Progenitor cell of endocrine pancreas (in vitro differentiated cells): ENCODE measurements at regions not wholly inside any gene's neighbourhood (a gene's known extent, or its start where the extent isn't known, plus 50 kb on each side); places are given as distances from the start of the nearest gene placed in this dataset.

ENCODE experiments used
- DNase-seq: peaks from one replicate; pipeline ENCODE4 v3.0.0; 2021; ENCODE audit warnings: low spot score; ENCODE audit not compliant: unreplicated experiment
- H3K27ac Mint-ChIP-seq: 2 replicates; pipeline ENCODE4 v1.8.0; 2021; ENCODE audit warnings: mild to moderate bottlenecking, moderate library complexity, mixed read lengths
- H3K27me3 Mint-ChIP-seq: 2 replicates; pipeline ENCODE4 v1.8.0; 2021; ENCODE audit warnings: mixed read lengths
- H3K36me3 Mint-ChIP-seq: 2 replicates; pipeline ENCODE4 v1.8.0; 2022; ENCODE audit warnings: mixed read lengths; ENCODE audit not compliant: insufficient read depth
- H3K4me1 Mint-ChIP-seq: 2 replicates; pipeline ENCODE4 v1.8.0; 2021; ENCODE audit warnings: low read depth, mixed read lengths
- H3K4me3 Mint-ChIP-seq: 2 replicates; pipeline ENCODE4 v1.8.0; 2021; ENCODE audit warnings: low read depth, mild to moderate bottlenecking, moderate library complexity, mixed read lengths
- H3K9me3 Mint-ChIP-seq: 2 replicates; pipeline ENCODE4 v1.8.0; 2021; ENCODE audit warnings: low read depth, mixed read lengths
- TF ChIP-seq, protein P1 (sequence below): fragments of 200-600 bp; sonication (generic); IDR thresholded peaks from one replicate; pipeline ENCODE4 v1.5.0; 2021; ENCODE audit warnings: antibody characterized with exemption, mild to moderate bottlenecking; ENCODE audit not compliant: unreplicated experiment

DNA sequence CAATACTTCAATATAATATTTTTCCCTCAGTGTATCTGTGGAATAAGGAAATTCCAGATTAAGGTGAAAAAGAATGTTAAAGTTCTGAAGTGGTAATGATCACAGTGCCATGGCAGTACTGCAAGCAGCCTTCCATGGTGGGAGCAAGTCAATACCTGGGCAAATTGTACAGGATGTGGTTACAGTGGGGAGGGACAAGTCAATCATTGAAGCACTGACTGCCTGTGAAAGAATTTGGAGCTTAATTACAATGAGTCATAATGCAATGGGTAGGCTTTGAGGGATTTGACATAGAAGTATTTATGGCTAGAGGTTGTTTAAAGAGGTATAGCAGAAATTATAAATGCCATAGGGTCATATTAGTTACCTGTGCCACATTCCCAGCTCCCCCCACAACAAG, 786.5 kb upstream of the ACO1 start:
- no peaks in the 10 kb centered on the region for H3K36me3 Mint-ChIP-seq
- H3K27me3 Mint-ChIP-seq, result no peaks in the 10 kb centered on the region
- H3K27ac Mint-ChIP-seq, result no peak overlapping the region
- DNase-seq, result no peak
- no peak overlapping the region for H3K4me3 Mint-ChIP-seq
- peaks cover 9% of the 10 kb centered on the region for H3K4me1 Mint-ChIP-seq
- TF ChIP-seq, protein P1, sequence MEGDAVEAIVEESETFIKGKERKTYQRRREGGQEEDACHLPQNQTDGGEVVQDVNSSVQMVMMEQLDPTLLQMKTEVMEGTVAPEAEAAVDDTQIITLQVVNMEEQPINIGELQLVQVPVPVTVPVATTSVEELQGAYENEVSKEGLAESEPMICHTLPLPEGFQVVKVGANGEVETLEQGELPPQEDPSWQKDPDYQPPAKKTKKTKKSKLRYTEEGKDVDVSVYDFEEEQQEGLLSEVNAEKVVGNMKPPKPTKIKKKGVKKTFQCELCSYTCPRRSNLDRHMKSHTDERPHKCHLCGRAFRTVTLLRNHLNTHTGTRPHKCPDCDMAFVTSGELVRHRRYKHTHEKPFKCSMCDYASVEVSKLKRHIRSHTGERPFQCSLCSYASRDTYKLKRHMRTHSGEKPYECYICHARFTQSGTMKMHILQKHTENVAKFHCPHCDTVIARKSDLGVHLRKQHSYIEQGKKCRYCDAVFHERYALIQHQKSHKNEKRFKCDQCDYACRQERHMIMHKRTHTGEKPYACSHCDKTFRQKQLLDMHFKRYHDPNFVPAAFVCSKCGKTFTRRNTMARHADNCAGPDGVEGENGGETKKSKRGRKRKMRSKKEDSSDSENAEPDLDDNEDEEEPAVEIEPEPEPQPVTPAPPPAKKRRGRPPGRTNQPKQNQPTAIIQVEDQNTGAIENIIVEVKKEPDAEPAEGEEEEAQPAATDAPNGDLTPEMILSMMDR, result no peak
- H3K9me3 Mint-ChIP-seq, result no peaks in the 10 kb centered on the region

DNA sequence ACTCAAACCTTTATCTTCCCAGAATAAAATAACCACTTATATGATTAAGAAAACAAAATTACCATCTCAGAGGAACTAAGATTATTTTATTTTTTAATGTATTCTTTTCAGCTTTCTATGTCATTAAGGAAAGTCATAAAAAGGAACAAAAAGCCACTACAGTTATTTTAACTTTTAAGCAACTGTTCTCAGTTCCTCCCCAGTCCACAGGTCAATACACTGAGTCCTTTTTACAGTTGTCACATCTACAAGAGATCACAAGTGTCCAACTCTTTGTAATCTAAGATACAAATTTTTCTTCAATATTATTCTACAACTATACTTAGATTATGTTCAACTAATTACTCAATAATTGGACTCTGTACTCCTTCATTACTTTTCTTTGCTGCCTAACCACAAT, 782.8 kb upstream of the ACO1 start:
- TF ChIP-seq, protein P1, result no peak

DNA sequence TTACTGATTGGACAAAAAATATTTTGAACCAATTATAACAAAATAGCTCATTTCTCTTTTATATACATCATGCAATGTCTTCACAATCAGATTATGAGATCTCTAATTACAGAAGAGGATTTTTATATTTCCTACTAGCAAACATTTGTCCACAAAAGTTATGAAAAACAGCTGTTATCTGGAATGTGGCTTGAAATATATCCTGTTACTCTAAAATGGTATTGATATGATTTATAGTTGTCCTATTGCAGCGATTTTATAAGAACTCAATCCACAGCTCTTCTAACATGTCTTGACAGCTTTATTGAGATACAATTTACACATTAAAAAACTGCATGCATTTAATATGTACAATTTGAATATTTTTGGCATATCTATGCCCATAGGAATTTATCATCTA, 779.9 kb upstream of the ACO1 start:
- no peak overlapping the region for H3K4me3 Mint-ChIP-seq
- H3K36me3 Mint-ChIP-seq, result no peaks in the 10 kb centered on the region
- no peaks in the 10 kb centered on the region for H3K9me3 Mint-ChIP-seq
- DNase-seq, result no peak
- TF ChIP-seq, protein P1, result no peak
- no peak overlapping the region for H3K27ac Mint-ChIP-seq
- peaks cover 6% of the 10 kb centered on the region for H3K4me1 Mint-ChIP-seq
- H3K27me3 Mint-ChIP-seq, result no peaks in the 10 kb centered on the region

More for the DNA sequence above, 782.8 kb upstream of the ACO1 start:
- DNase-seq, result no peak
- Mint-ChIP-seq H3K4me3 (no peak overlapping the region), H3K36me3 (no peaks in the 10 kb centered on the region), H3K27ac (no peak overlapping the region), H3K27me3 (no peaks in the 10 kb centered on the region), H3K9me3 (no peaks in the 10 kb centered on the region), H3K4me1 (peaks cover 7% of the 10 kb centered on the region)

DNA sequence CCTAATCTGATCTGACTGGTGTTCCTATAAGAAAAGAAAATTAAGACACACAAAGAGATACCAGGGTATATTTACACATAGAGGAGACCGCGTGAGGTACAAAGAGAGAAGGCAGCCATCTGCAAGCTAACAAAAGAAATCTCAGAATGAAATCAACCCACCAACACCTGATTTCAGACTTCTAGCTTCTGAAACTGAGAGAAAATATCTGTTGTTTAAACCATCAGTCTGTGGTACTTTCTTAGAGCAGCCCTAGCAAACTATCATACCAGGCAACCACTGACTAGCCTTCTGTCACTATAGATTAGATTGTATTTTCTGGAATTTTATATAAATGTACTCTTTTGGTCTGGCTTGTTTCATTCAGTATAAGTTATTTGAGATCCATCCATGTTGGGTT, 779.3 kb upstream of the ACO1 start:
- Mint-ChIP-seq H3K36me3 (no peaks in the 10 kb centered on the region), H3K4me3 (no peak overlapping the region), H3K27ac (no peak overlapping the region), H3K9me3 (no peaks in the 10 kb centered on the region), H3K27me3 (no peaks in the 10 kb centered on the region), H3K4me1 (peaks cover 8% of the 10 kb centered on the region)
- DNase-seq, result no peak
- TF ChIP-seq, protein P1, result no peak

DNA sequence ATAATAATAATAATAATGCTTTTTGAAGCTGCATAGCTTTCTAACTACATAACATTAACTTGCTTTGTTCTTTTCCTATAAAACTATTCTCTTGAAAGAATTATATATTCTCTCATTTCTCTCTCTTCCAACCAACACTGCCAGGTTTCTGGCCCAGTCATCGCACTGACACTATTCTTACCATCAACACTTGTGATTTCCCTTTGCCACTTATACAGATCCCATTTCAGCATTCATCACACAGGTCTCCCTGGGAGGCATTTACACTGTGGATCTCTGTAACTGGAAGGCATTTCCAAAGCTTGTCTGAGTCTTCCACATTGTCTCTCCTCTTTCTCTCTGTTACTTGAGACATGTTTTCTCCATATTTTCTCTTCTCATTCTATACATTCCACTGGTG, 777.8 kb upstream of the ACO1 start:
- no peaks in the 10 kb centered on the region for H3K9me3 Mint-ChIP-seq
- no peaks in the 10 kb centered on the region for H3K27me3 Mint-ChIP-seq
- TF ChIP-seq, protein P1, result no peak
- DNase-seq, result no peak
- H3K4me3 Mint-ChIP-seq, result no peak overlapping the region
- H3K4me1 Mint-ChIP-seq, result peaks cover 8% of the 10 kb centered on the region
- no peak overlapping the region for H3K27ac Mint-ChIP-seq
- H3K36me3 Mint-ChIP-seq, result no peaks in the 10 kb centered on the region

DNA sequence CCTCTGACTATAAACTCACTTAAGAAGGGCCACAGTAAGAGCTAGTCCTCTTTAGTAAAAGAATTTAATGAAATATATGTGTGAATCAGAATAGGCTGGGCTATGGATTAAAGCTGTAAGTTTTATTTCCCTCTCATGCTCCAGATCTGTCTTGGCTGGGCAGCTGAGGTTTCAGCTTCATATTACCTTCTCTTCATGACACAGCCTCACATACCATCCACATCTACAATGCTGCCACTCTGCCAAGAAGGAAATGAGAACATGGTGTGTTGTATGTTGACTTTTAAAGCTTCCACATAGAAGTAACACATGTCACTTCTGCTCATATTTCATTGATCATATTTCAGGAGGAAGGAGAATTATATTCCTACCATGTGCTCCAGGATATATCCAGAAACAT, 776.0 kb upstream of the ACO1 start:
- no peak for DNase-seq
- Mint-ChIP-seq H3K9me3 (no peaks in the 10 kb centered on the region), H3K4me3 (no peak overlapping the region), H3K27me3 (no peaks in the 10 kb centered on the region), H3K4me1 (peaks cover 6% of the 10 kb centered on the region), H3K27ac (peak overlapping the region; percentile 42), H3K36me3 (no peaks in the 10 kb centered on the region)
- TF ChIP-seq, protein P1, result no peak
